ENCODE measurements at regions not wholly inside any gene's neighbourhood (a gene's known extent, or its start where the extent isn't known, plus 50 kb on each side); places are given as distances from the start of the nearest gene placed in this dataset.

GRCh38 chr20:53816872-53817398 lies 223.3 kb upstream of the ZNF217 start:
- TF ChIP-seq CTCF (IDR thresholded peaks at IDR 0.05; ENCODE audit: low read depth, low read length, poor library complexity, severe bottlenecking) (no peak), EZH2phosphoT487 (IDR thresholded peaks at IDR 0.05; ENCODE audit: borderline replicate concordance, low read length) (no peak)

Measured in DOHH2 (cell line).